Astrocyte (in vitro differentiated cells and primary cell): ENCODE measurements at regions not wholly inside any gene's neighbourhood (a gene's known extent, or its start where the extent isn't known, plus 50 kb on each side); places are given as distances from the start of the nearest gene placed in this dataset.

Experiments used
- CTCF ChIP-seq: IDR thresholded peaks from 2 replicates; pipeline ENCODE4 v1.5.1; 2011; ENCODE audit warnings: low read depth, mild to moderate bottlenecking, inconsistent platforms, low read length, moderate library complexity; ENCODE audit not compliant: insufficient read depth
- EZH2 ChIP-seq: IDR thresholded peaks from 2 replicates; pipeline ENCODE4 v1.6.1; 2012; ENCODE audit warnings: mild to moderate bottlenecking, low read length, inconsistent platforms; ENCODE audit not compliant: insufficient read depth

GRCh38 chr6:138004430-138005287, 102.6 kb downstream of the PERP start:
- TF ChIP-seq CTCF (peak; percentile 58), EZH2 (no peak)
